ENCODE measurements at regions not wholly inside any gene's neighbourhood (a gene's known extent, or its start where the extent isn't known, plus 50 kb on each side); places are given as distances from the start of the nearest gene placed in this dataset.

DNA sequence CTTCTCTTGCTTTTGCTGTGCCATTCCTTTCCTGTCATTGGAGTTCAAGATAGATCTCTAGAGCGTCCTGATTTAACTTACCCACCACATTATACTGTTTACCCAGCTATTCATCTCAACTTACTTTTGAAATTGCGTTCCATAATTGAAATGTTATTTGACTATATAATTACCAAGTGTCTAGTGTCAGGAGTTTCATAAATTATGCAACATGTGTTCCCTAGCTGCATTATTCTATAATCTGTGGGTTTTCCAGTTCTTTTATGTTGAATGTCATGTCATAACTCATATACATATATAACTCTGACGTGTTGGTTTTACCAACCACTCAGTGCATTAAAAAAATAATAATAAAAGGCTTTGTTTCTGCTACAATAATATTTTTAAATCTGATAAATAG is 285.9 kb upstream of the ARSJ start:
- TF ChIP-seq EP300 (IDR thresholded peaks at IDR 0.05) (no peak), POLR2AphosphoS5 (IDR thresholded peaks at IDR 0.05) (no peak), POLR2A (IDR thresholded peaks at IDR 0.05) (no peak)
- TF ChIP-seq, protein P1, sequence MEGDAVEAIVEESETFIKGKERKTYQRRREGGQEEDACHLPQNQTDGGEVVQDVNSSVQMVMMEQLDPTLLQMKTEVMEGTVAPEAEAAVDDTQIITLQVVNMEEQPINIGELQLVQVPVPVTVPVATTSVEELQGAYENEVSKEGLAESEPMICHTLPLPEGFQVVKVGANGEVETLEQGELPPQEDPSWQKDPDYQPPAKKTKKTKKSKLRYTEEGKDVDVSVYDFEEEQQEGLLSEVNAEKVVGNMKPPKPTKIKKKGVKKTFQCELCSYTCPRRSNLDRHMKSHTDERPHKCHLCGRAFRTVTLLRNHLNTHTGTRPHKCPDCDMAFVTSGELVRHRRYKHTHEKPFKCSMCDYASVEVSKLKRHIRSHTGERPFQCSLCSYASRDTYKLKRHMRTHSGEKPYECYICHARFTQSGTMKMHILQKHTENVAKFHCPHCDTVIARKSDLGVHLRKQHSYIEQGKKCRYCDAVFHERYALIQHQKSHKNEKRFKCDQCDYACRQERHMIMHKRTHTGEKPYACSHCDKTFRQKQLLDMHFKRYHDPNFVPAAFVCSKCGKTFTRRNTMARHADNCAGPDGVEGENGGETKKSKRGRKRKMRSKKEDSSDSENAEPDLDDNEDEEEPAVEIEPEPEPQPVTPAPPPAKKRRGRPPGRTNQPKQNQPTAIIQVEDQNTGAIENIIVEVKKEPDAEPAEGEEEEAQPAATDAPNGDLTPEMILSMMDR (IDR thresholded peaks at IDR 0.05) = no peak

Measured in upper lobe of left lung (tissue), 4 donors.